Choroid plexus epithelial cell (primary cell): ENCODE measurements at regions not wholly inside any gene's neighbourhood (a gene's known extent, or its start where the extent isn't known, plus 50 kb on each side); places are given as distances from the start of the nearest gene placed in this dataset.
A peak's percentile ranks its signal among the peaks of the same experiment; 100 is the strongest.

ENCODE experiments used
- DNase-seq: peaks from one replicate; pipeline ENCODE4 v3.0.0-alpha.2; 2010; ENCODE audit warnings: low read depth
- H3K4me3 ChIP-seq: 2 replicates; pipeline ENCODE4 v1.5.1; 2011; ENCODE audit warnings: low read depth, mild to moderate bottlenecking, control low read depth, low read length, moderate library complexity
- TF ChIP-seq, protein P1 (sequence below): conservative IDR thresholded peaks from 2 replicates; pipeline ENCODE4 v1.5.1; 2011; ENCODE audit warnings: low read depth, mild to moderate bottlenecking, control low read depth, inconsistent platforms, low read length, moderate library complexity

DNA sequence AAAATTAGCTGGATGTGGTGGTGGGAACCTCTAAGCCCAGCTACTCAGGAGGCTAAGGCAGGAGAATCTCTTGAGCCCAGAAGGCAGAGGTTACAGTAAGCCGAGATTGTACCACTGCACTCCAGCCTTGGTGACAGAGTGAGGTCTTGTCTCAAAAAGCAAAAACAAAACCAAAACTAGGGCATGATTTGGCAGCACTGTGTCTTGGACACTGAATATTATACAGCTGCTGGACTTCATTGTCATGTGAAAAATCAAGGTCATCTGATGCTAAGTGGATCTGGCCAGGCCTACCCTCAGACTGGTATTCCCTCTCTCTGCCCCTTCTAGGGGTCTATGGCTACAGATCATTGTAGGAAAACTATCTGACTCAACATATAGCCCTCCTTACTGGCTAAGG lies 55.2 kb upstream of the MRPS6 start:
- TF ChIP-seq, protein P1, sequence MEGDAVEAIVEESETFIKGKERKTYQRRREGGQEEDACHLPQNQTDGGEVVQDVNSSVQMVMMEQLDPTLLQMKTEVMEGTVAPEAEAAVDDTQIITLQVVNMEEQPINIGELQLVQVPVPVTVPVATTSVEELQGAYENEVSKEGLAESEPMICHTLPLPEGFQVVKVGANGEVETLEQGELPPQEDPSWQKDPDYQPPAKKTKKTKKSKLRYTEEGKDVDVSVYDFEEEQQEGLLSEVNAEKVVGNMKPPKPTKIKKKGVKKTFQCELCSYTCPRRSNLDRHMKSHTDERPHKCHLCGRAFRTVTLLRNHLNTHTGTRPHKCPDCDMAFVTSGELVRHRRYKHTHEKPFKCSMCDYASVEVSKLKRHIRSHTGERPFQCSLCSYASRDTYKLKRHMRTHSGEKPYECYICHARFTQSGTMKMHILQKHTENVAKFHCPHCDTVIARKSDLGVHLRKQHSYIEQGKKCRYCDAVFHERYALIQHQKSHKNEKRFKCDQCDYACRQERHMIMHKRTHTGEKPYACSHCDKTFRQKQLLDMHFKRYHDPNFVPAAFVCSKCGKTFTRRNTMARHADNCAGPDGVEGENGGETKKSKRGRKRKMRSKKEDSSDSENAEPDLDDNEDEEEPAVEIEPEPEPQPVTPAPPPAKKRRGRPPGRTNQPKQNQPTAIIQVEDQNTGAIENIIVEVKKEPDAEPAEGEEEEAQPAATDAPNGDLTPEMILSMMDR, result no peak
- no peak overlapping the region for H3K4me3 ChIP-seq
- no peak for DNase-seq

DNA sequence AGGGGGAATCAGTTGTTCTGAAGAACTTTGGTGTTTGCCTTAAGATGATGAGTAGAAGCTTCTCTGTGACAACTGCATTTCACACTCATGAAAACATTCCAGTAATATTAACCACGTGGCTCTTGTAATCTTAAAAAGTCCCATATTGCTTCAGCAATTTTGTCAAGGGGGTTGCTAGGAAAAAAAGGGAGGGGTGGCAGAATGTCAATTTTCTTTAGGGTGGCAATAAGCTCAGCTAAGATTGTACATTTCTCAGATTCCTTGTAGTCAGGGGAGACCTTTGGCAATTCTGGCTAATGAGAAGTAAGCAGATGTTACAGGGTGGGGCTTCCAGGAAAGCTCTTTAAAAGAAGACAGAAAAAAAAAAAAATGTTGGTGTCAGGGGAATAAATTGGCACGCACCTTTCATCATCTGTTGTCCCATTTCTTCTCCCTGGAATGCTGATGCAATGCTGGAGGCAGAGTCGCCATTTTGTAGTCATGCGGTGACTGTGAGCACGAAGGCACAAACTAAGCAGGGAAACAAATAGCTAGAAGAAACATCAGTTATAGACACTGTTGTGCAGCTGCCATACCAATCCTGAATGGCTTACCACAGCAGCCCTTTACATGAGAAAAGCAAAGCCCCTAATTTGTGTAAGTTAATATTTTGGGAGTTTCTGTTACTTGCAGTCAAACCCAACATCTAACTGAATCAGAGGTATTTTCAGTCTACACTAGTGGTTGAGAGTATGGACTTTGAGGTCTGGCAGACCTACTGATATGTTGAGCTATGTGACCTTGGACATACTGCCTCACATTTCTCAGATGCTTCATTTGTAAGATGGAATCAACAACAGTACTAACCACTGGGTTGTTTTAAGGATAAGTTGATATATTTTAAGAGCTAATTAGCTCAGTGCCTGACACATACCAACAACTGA lies 56.1 kb upstream of the MRPS6 start:
- TF ChIP-seq, protein P1, result no peak
- H3K4me3 ChIP-seq, result no peak overlapping the region
- peak; percentile 77 for DNase-seq

DNA sequence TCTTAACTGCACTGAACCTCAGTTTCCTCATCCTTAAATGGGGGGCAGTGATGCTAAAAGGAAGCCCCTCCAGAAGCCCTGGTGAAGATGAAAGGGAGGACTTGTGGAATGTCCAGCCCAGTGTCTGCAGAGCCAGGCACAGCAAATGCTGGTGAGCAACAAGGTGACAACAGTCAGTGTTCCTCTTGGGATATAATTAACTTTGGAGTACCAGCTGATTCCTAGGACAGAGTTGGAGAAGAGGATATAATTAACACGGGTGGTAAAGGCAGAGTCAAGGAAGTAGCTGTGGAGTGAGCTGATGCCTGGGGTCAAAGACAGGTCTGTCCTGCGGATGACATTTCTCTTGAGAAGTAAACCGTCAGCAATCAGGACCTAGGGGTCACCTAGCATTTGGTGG lies 60.7 kb upstream of the MRPS6 start:
- no peak overlapping the region for H3K4me3 ChIP-seq
- TF ChIP-seq, protein P1, result no peak
- DNase-seq, result no peak

DNA sequence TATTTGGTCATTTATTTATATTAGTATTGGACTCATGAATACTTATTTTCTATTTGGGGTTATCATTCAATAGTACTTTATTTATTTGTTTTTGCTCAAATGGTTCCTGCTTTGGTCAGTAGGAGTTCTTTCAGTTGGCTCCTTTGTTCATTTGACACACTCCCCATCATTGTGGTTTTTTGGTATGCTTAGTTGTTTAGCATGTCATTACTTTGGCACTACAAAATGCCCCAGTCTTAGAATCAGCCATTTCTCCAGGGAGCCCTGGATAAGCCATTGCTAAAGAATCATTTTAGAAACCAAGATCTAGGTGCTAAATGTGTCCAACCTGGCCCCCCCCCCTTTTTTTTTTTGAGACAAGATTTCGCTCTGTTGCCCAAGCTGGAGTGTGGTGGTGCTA lies 61.7 kb upstream of the MRPS6 start:
- H3K4me3 ChIP-seq, result no peak overlapping the region
- TF ChIP-seq, protein P1, result no peak
- no peak for DNase-seq

DNA sequence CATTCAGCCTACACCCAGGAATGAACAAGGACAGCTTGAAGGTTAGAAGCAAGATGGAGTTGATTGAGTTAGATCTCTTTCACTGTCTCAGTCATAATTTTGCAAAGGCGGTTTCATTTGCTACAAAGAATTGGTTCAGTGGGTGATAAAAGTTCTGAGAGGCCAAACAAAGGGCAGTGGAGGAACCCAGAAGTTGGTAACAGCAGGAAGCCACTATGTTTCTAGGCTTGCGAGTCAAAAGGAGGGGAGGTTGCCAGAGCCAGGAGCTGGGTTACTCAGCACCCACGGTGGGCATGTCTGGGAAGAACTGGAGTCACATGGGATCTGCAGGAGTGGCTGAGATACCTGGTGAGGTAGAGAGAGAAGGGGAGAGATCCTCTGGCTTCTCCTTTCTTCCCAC lies 64.2 kb upstream of the MRPS6 start:
- H3K4me3 ChIP-seq, result no peak overlapping the region
- TF ChIP-seq, protein P1, result no peak
- DNase-seq, result no peak

DNA sequence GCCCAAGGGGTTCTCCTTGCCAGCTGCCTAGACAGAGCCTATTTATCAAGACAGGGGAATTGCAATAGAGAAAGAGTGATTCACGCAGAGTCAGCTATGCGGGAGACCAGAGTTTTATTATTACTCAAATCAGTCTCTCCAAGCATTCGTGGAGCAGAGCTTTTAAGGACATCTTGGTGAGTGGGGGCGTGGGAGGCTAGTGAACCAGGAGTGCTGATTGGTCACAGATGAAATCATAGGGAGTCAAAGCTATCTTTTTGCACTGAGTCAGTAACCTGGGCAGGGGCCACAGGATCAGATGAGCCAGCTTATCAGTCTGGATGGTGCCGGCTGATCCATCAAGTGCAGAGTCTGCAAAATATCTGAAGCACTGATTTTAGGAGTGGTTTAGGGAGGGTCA lies 64.8 kb upstream of the MRPS6 start:
- DNase-seq, result no peak
- TF ChIP-seq, protein P1, result no peak
- no peak overlapping the region for H3K4me3 ChIP-seq

DNA sequence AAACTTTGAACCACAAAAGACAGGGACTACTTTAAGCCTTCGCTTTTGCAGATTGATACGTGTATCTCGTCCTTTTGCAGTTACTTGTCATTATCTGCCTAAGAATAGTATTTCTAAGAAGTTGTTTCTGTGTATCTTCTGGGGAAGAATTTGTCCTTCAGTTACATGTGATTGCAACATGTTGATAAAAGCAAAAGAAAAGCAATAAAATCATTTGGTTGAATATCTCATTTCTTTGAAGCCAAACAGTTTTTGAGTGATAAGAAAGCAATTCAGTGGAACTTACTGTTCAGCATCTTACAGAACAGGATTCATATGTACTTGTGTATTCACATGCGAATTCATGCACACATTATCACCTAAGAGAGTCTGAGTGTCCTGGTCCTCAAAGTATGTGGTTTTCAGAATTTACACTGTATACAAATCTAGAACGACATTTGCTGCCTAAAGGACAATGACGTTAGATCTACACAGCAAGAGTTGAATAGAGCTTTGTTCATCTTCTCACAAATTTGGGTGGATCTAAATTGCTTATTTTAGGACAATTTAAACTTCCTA lies 66.7 kb upstream of the MRPS6 start:
- DNase-seq, result no peak
- H3K4me3 ChIP-seq, result no peak overlapping the region
- TF ChIP-seq, protein P1, result no peak
